HL-60 (cell line): ENCODE measurements at regions not wholly inside any gene's neighbourhood (a gene's known extent, or its start where the extent isn't known, plus 50 kb on each side); places are given as distances from the start of the nearest gene placed in this dataset.

Experiments used
- CTCF ChIP-seq: IDR thresholded peaks from one replicate; pipeline ENCODE4 v1.5.1; 2011; ENCODE audit warnings: low read length, control low read depth, inconsistent platforms; ENCODE audit not compliant: insufficient read depth
- GABPA ChIP-seq: IDR thresholded peaks from 2 replicates; pipeline ENCODE4 v1.6.1; 2012; ENCODE audit warnings: low read depth
- POLR2AphosphoS5 ChIP-seq: IDR thresholded peaks from 2 replicates; pipeline ENCODE4 v1.6.1; 2012; ENCODE audit warnings: low read depth
- TF ChIP-seq, protein P1 (sequence below): IDR thresholded peaks from 2 replicates; pipeline ENCODE4 v1.6.1; 2012; ENCODE audit warnings: low read depth; ENCODE audit not compliant: insufficient replicate concordance

GRCh38 chr15:38708672-38709180, 144.1 kb upstream of the RASGRP1 start:
- TF ChIP-seq CTCF (no peak), POLR2AphosphoS5 (no peak), GABPA (no peak)
- TF ChIP-seq, protein P1, sequence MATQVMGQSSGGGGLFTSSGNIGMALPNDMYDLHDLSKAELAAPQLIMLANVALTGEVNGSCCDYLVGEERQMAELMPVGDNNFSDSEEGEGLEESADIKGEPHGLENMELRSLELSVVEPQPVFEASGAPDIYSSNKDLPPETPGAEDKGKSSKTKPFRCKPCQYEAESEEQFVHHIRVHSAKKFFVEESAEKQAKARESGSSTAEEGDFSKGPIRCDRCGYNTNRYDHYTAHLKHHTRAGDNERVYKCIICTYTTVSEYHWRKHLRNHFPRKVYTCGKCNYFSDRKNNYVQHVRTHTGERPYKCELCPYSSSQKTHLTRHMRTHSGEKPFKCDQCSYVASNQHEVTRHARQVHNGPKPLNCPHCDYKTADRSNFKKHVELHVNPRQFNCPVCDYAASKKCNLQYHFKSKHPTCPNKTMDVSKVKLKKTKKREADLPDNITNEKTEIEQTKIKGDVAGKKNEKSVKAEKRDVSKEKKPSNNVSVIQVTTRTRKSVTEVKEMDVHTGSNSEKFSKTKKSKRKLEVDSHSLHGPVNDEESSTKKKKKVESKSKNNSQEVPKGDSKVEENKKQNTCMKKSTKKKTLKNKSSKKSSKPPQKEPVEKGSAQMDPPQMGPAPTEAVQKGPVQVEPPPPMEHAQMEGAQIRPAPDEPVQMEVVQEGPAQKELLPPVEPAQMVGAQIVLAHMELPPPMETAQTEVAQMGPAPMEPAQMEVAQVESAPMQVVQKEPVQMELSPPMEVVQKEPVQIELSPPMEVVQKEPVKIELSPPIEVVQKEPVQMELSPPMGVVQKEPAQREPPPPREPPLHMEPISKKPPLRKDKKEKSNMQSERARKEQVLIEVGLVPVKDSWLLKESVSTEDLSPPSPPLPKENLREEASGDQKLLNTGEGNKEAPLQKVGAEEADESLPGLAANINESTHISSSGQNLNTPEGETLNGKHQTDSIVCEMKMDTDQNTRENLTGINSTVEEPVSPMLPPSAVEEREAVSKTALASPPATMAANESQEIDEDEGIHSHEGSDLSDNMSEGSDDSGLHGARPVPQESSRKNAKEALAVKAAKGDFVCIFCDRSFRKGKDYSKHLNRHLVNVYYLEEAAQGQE: no peak
